CD4-positive, alpha-beta T cell treated with Interleukin-17A for 4 hours (primary cell): ENCODE measurements at regions not wholly inside any gene's neighbourhood (a gene's known extent, or its start where the extent isn't known, plus 50 kb on each side); places are given as distances from the start of the nearest gene placed in this dataset.

Experiments used
- DNase-seq: peaks from one replicate; pipeline ENCODE4 v3.0.0-alpha.2; 2020; ENCODE audit warnings: mixed read lengths

DNA sequence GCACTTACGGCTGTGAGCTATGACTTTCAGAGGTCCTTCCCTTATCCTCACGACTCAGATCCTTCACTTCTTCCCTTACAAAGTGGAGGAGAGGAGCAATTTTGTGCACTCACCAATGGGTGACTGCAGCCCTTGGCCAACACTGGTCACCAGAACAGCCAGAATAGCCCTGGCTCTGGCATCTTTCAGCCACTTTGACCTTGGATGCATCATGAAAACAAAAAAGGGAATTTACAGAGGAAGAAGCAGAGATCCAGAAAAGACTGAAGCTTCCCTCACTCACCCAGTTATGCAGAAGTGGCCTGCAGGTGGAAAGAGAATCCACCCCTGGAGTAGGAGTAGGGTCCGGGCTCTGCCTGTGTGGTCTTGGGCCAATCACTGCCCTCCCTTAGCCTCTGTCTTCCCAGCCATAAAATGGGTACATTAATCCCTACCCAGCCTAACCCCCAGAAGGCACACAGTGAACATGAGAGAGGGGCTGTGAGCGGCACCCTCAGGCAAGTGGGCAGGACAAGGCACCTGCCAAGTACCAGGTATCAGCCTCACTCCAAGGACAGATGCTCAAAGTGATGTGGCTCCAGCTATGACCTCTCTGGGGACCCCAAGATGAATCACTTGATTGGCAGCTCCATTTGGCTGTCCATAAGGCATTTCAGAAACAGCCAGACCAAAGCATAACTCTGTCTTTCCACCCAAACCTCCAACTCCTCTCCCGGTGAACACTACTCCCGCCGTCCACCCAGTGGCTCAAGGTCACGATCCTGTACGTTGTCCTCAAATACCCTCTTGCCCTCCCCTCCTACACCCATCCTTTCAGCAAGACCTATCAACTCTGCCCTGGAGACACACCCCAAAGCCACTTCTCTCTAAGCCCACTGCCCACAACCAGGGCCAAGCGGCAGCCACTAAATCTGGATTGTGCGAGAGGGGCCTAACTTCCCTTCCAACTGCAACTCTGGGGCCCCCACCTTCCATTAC is 129.8 kb upstream of the ZMIZ1 start:
- DNase-seq: no peak

DNA sequence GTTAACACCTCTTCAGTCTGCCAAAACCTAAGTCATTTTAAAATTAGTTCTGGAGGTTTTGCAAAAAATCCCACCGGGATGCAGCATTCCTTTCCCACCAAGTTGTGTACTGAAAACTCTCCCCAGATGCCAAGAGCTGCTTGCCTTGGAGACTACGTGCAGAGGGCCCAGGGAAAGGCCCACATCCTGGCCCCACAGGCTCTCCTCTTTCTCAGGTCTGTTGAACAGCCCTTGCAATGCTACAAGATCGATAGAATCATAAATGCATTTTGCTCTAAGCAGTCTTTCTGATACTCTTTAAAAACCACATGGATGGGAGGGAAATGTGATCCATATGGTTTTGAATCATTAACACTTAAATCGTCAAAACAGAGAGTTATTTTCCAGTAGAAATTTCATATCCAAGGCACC is 126.7 kb upstream of the ZMIZ1 start:
- no peak for DNase-seq

DNA sequence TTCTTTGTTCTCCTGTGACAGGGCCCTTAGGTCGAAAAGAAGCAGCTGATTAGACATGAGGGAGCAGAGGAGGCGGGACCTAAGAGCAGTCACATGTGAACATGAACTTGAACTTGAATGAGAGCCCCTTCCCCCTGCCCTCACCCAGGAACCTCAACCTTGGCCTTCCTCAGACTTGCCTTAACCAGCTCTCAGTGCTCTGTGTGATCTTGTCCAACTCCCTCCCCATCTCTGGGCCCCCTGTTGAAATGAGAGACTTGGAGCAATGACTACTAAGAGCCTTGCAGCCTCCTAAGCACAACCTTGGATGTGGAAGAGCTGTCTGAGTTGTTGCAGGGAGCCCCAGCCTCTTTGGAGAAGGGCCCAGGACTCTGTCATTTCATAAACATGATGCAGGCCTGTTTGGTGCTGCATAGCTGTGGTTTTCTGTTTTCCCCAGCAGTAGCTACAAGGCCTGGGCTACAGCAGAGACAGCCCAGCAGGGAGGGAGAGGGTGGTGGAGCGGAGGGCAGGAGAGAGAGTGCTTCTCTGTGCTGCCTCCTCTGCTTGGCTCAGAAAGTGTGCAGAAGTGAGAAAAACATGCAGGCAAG is 123.9 kb upstream of the ZMIZ1 start:
- peak; percentile 30 for DNase-seq

DNA sequence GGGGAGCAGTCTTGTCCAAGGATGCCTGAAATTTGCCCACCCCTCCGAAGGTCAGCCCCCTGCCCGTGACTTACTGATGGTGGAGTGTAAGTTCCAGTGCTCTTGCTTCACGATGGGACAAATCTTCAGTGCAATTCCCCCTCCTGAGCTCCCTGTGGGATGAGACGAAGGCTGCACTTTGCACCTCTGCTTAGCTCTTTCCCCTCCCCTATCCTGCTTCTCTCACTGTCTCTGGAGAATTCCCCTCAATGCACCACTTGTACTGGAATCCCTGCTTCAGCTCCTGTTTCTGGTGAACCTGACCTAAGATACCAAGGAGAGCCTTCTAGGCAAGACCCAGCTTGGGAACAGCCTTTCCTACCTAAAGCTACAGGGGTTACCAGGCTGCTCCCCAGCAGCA is 122.9 kb upstream of the ZMIZ1 start:
- DNase-seq: no peak

DNA sequence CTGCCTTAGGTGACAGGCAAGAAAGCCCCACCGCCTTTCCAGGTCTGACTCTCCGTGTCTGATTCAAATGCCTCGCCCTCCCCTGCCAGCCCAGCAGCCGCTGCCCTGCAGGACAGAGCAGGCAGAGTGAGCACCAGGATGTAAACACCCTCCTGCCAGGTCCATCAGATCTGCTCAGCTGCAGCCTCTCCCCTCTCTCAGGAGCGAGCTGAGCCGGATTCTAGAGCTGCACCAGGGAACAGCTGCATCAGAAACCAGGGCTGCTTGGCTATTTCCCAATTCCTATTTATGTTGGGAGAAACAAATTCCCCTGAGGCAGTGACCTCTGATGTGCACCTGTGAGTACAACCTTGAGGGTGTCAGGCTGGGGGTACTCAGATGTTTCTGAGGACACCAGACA is 121.5 kb upstream of the ZMIZ1 start:
- no peak for DNase-seq

DNA sequence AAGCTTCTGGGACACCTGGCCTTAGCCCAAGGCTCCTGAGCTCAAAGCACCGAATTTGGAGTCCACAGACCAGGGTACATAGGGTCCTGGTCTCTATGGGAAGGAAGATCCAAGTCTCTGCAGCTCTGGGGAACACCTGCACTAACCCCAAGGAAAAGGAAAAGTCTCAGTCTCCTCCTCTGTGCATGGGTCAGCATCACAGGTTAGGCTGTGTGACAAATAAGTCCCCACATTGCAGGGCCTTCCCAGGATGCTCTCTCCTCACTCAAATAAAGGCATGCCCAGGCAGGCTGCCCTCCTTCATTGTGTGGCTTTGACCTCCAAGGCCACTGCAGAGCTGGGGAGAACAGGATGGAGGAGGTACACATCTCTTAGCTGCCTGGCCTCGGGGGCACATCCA is 121.0 kb upstream of the ZMIZ1 start:
- DNase-seq: no peak

DNA sequence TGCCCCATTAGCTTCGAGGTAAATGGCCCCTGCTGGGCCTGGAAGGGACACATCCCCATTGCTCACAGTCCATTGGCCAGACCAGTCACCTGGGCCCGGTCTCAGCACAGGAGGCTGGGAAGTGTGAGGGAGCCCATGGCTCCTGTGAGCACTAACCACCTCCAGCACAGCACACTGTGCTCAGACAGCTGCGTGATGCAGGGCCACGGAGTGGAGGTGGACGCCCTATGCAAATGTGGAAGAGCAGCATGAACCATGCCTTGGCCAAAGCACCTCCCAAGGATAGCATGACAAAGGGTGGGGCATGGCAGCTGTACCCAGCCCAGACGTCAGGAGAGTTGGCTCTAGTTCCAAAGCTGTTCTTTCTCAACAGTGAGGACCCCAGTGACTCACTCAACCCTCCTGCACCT is 120.1 kb upstream of the ZMIZ1 start:
- DNase-seq: no peak

DNA sequence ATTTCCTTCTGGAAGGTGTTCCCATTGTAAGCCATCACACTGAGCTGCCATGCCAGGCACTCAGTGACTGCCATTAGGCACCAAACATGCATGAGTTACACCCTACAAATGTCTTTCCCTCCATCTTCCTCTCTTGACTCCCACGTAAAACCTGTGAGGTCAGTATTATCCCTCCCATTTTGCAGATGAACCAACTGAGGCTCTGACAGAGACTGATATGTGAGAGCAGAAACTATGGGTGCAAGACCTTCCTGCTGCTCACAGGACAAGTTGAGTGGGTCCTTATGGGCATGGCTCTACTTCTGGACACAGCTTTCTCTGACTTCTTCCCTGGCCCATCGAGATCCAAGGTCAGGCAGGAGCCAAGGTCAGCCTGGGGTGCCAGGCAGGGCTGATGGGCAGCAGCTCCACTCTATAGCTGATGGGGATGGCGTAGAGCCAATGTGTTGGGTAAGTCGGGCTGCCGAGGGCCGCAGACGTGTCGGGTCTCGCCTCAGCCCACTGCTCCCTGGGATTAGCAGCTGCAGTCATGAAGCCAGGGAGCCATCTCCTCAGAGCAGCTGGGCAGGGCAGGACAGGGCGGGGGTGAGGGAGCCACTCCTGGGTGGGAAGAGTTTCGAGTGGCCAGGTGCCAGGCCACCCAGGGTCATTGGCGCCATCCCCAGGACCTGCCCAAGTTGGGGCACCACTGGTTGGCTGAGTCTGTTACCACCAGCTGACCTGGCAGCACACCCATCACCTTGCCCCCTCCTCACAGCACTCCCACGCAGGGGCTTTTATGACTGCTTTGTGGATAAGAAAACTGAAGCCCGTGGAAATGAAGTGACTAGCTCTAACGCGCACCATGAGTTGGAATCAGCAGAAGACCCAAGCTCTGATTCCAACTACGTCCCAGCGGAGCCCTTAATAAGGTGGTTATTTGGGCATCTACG is 117.8 kb upstream of the ZMIZ1 start:
- DNase-seq: no peak

DNA sequence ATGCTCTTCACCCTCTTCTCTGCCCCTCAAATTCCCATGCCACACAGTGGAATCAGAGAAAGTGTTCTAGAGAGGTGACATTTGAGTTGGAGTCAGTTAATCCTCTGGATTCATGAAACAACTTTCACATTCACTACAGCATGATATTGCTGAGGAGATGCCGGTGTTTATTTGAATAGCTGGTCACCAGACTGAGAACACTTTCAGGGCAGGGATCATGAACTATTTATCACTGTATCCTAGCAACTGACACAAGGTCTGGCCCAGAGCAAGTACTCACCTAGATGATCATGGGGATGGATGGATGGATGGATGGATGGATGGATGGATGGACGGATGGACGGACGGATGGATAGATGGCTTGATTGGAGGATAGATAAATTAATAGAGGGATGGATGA is 116.7 kb upstream of the ZMIZ1 start:
- DNase-seq: no peak

DNA sequence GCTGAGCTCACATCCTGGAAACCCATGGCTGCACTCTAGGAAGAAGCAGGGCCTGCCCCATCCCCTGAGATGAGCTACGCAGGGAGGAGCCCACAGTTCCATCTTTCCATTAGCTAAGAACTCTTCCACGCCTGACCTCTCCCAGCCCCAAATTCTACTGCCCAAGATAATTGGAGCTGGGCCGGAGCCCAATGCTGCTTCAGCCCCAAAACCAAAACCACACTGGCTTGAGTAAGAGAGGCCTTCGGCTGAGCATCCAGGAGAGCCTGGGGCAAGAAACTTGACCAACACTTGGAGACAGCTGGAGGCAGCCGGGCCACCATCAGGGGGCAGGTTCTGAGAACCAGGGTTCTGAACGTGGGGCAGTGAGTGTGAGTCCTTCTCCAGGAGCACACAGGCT is 116.1 kb upstream of the ZMIZ1 start:
- no peak for DNase-seq

DNA sequence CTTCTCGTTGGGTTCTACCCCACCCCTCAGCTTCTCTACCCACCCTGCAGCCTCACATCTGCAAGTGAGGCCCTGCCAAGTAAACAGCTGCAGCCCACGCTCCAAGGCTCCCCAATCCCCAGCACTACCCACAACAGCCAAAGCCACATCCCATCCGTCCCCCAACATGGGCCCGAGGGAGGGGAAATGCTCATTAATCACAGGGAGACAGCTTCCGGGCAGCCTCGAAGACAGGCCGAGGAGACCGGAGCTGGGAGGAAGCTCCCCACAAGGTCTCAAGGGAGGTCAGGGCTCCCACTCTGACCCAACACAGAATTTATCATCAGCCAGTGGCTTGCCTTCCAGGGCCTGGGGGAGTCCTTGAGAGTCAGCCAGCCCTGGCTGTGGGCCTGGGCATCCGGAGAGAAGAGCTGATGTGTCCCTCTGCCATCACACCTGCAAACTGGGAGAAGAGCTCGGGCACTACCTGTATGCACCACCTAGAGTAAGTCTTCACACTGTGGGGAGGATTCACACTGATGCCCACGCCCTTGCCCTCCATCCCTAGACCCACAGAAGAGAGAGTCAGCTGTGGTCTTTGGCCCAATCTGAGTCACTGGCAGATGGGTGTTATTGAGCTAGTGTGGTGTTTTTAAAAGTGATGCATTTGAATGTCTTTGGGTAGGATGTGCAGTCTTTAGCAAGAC is 115.5 kb upstream of the ZMIZ1 start:
- no peak for DNase-seq

DNA sequence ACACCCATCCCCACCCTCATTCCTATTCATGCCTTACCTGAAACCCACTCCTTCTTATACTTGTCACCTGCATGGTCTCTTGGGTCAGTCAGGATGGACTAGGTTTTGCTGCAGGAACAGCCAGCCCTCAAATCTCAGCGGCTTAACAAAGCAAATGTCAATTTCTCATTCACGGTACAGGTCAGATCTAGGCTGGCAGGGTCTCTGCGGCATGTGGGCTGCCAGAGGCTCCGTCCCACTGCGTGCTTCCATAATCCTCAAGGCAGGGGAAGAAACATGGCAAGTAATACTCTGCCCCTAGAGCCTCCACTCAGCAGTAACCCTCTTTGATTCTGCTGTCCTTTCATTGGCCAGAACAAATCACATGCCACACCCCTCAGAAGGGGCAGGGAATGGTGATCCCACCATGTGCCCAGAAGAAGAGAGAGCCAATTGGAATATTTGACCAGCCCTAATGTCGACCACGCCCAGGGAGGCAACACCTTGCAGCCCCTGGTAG is 114.9 kb upstream of the ZMIZ1 start:
- DNase-seq: no peak

DNA sequence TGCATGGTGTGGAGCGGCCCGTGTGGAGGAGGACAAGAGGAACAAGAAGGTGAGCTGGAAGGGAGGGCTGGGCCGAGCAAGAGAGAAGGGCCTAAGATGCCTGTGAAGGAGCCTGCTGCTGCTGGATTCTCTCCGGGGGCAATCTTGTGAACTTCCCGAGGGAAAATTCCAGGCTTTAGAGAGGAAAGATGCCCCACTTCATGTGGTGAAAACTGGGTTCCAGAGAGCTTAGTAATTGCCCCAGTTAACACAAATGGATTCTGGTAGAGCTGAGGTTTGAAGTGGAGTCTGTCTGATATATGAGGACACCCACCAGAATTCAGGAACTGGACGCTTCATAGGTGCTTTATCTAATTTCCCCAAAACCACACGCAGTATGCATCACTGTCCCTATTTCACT is 114.1 kb upstream of the ZMIZ1 start:
- DNase-seq: no peak

DNA sequence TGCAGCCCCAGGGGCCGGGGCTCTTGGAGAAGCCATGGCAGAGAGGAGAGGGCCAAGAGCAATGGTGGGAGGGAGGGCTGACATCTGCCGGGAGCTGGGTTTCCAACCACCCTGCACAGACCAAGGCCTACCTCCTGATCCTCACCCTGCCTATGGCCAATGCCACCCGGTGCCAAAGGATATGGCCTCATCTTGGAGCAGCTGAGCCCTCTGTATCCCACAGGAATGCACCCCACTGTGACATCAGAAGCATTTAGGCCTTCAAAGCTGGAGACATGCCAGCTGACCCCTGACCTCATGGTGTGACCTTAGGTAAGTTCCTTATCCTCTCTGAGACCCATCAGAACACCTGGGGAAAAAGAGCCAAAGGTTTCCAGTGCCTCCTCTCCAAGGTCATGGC is 113.6 kb upstream of the ZMIZ1 start:
- DNase-seq: no peak

DNA sequence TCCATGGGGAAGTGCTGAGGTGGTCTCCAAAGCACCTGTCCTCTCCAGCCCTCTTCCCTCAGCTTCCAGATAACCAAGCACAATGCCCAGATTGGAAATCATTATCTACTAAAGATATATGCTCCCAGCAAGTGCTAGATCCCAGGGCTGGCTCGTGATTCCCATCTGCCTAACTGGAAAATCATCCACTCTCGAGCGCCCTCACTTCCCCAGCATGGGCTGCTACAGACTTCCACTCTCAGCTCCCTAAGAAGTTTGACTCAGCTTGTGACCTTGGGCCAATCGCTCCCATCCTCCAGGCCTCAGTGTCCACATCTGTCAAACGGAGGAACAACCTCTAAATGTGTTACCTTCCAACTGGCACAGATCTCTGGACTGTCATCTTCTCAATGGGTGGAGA is 112.4 kb upstream of the ZMIZ1 start:
- no peak for DNase-seq

DNA sequence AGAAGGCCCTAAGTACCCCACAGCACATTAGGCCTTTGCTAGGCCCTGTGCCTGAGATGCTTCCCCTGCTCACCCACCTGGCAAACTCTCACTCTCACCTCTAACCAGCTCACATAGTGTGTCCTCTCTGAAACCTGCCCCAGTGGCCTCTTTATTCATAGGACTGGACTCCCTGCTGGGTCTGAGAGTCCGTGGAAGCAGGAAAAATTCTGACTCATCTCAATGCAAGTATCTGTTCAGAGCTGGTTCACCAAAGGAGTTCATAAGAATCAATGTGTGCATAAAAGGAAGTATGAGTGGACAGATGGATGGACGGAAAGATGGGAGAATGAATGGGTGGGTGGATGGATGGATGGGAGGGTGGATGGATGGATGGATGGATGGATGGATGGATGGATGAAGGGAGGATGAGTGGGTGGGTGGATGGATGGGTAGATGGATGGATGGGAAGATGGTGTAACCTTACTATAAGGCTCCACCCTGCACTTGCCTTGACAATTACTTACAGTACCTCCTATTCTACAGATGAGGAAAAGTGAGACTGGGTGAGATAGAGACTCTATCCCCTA is 111.2 kb upstream of the ZMIZ1 start:
- no peak for DNase-seq

DNA sequence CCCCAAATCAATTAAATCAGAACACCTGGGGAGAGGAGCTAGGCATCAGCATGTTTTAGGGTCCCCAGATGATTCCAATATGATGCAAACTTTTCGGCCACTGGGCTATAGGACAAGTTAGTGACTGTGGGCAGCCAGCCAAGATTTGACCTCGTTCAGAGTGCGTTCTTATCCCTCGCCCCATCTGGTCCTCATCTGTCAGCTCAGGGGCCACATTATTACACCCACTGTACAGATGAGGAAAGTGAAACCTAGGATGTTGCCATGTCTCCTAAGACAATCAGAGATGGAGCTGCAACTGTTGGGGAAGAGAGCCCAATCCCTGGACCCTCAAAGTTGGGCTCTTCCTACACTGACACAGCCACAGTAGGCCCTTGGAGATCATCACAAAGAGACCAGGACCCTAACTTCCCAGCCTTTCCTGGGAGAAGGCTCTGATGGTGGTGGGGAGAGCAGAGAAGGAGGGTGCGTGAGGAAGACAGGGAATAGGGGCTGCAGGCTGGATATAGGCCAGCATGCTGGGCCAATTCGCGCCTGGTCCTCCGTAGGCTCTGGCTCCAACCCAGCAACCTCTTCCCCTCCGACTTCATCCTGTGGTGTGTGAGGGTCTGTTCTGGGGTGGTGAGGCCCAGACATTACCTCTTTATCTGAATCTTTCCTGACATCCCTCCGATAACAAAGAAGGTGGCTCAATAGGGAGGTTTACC is 109.4 kb upstream of the ZMIZ1 start:
- DNase-seq: no peak

DNA sequence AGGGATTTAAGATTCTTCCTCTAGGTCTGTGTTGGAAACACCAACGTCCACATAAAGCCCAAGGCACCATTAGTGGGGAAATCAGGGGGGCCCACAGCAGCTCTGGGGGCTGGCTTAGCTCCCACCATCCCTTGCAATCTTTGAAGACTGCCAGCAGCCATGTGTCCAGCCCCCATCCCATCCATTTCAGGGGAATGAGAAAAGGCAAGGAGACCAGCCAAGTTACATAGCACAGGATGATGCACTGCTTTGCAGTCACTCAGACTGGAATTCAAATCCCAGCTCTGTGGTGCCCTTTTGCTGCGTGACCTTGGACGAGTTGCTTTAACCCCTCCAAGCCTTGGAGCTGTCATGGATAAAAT is 108.9 kb upstream of the ZMIZ1 start:
- no peak for DNase-seq

DNA sequence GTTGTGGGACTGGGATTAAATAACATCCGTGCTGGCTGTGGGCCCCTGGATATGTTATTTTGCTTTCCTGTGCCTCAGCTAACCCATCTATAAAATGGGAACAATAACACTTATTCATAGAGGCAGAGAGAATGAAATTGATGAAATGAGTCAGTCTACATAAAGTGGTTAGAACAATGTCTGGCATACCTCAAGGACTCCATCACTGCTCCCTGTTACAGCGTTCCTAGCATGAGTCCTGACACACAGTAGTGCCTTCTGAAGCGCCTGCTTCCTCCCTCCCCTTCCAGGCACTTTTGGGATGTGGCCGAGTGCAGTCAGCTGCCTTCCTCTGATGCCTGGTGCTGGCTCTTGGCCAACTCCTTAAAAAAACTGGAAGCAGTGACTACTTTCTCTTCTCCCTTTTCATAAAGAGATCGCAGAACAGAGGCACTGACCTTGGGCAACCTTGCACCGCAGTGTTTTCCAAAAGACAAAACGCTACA is 108.4 kb upstream of the ZMIZ1 start:
- no peak for DNase-seq

DNA sequence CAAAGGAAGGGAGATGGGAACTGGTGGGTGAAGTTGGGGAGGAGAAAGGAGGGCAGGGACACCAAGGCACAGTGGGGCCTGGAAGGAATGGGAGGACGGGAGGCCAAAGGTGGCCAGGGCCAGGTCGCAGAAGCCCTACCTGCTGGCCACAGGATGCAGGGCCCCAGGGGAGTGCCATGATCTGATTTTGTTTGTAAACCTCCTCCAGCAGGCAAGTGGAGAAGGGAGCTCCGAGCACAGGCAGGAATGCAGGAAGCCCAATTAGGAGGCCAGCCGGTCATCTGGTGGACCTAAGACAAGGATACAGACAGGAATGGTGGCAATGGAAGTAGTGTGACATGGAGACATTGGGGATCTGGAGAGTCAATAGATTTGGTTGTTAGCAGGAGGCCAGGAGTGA is 107.0 kb upstream of the ZMIZ1 start:
- no peak for DNase-seq
